ENCODE measurements at regions not wholly inside any gene's neighbourhood (a gene's known extent, or its start where the extent isn't known, plus 50 kb on each side); places are given as distances from the start of the nearest gene placed in this dataset.

- intact Hi-C loops (cut with micrococcal nuclease), result no loop called here
- no peaks in the 10 kb centered on the region for H3K27me3 ChIP-seq (ENCODE audit: control insufficient read depth in 2 of 2, insufficient read depth in 2 of 2, low read length in 2 of 2)
These were observed 1000.0 kb upstream of the CELF2 start for GRCh38 chr10:10017716-10018115.

More at GRCh38 chr10:10017716-10018115, 1000.0 kb upstream of the CELF2 start:
- no peak overlapping the region for H3K4me2 ChIP-seq (ENCODE audit: insufficient read depth, low read length)
- no peaks in the 10 kb centered on the region for H3K36me3 ChIP-seq (ENCODE audit: control insufficient read depth in 2 of 2, extremely low read depth in 1 of 2, insufficient read depth in 2 of 2, low read length in 2 of 2)
- no peak overlapping the region for H3K27ac ChIP-seq (ENCODE audit: insufficient read depth, low read depth, low read length)
- dilution Hi-C loops (cut with MboI; ENCODE audit: extremely low pct_ligation_motif_present, low sequenced_read_pairs), result no loop called here
- no peak overlapping the region for H3K9ac ChIP-seq (replicated peaks; ENCODE audit: extremely low read depth, insufficient read depth, low read length)
- no peak overlapping the region for H2AFZ ChIP-seq (ENCODE audit: low read depth, low read length)
- H3K9me1 ChIP-seq (replicated peaks; ENCODE audit: control insufficient read depth, extremely low read depth, insufficient read depth, low read length), result no peaks in the 10 kb centered on the region
- TF ChIP-seq JUN (IDR thresholded peaks at IDR 0.05; ENCODE audit: borderline replicate concordance, insufficient read depth, insufficient read length, low read depth) (no peak), POLR2AphosphoS5 (IDR thresholded peaks at IDR 0.05; ENCODE audit: insufficient read depth, low read depth, low read length) (no peak), FOS (IDR thresholded peaks at IDR 0.05; ENCODE audit: borderline replicate concordance, insufficient read depth, low read length) (no peak), CTCF (IDR thresholded peaks at IDR 0.05; ENCODE audit: extremely low read depth in 1 of 2, insufficient read depth in 1 of 2, low read depth in 1 of 2, low read length in 2 of 2) (no peak), GATA2 (IDR thresholded peaks at IDR 0.05; ENCODE audit: insufficient read depth, insufficient read length, low read depth, low read length) (no peak), POLR2A (IDR thresholded peaks at IDR 0.05; ENCODE audit: low read depth, low read length) (no peak), MYC (IDR thresholded peaks at IDR 0.05; ENCODE audit: low read depth, low read length) (no peak), MAX (IDR thresholded peaks at IDR 0.05; ENCODE audit: insufficient read depth, insufficient read length) (no peak), EZH2 (IDR thresholded peaks at IDR 0.05; ENCODE audit: borderline replicate concordance, low read depth, low read length, severe bottlenecking) (no peak)
- DNase-seq (ENCODE audit: low read depth, low spot score) (no peak), FAIRE-seq (no peak)
- POLR2A ChIA-PET, result no interaction called here
- no peaks in the 10 kb centered on the region for H3K9me3 ChIP-seq (replicated peaks; ENCODE audit: control insufficient read depth, insufficient read depth, low read length)
- BruUV-seq (replicated peaks), result no TSS peak
- H3K4me1 ChIP-seq (ENCODE audit: control insufficient read depth, extremely low read depth, insufficient read depth, low read length), result no peaks in the 10 kb centered on the region
- no peaks in the 10 kb centered on the region for H4K20me1 ChIP-seq (replicated peaks; ENCODE audit: control insufficient read depth, extremely low read depth, insufficient read depth, low read length)
- H3K4me3 ChIP-seq (replicated peaks in 1 of 3; ENCODE audit: insufficient read depth in 1 of 3, low read depth in 1 of 3, low read length in 3 of 3), result no peak overlapping the region
- CTCF ChIA-PET, result no interaction called here
- H3K79me2 ChIP-seq (ENCODE audit: control insufficient read depth, insufficient read depth, low read length), result no peaks in the 10 kb centered on the region

All from endothelial cell of umbilical vein (primary cell).